ENCODE measurements at regions not wholly inside any gene's neighbourhood (a gene's known extent, or its start where the extent isn't known, plus 50 kb on each side); places are given as distances from the start of the nearest gene placed in this dataset.

DNA sequence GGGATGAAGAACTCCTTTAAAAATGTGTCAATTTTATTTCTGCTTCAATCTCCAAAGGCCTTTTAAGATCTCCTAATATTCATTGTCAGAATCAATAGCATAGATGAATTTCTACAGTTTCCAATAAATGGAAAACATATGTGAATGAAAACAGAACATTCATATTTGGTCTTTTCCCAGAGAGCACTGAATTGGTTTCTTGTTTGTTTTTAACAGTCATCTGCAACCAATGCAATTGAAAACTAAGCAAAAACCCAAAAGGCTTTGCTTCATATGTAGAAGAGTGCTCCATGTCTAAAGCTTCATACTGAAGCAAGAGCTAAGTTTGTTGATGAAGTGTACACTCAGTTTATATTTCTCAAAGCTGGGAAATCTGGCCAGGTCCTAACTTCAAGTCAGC lies 426.5 kb upstream of the CDIN1 start:
- Histone ChIP-seq H3K27me3 (ENCODE audit: insufficient read depth, low read length) (no peaks in the 10 kb centered on the region), H4K20me1 (ENCODE audit: insufficient read depth) (no peaks in the 10 kb centered on the region), H3K9me2 (ENCODE audit: insufficient read depth) (no peaks in the 10 kb centered on the region), H2AFZ (ENCODE audit: low read depth, low read length, poor library complexity, severe bottlenecking) (no peak overlapping the region), H3K79me2 (ENCODE audit: insufficient read depth, low read length) (no peaks in the 10 kb centered on the region), H3K4me1 (ENCODE audit: control insufficient read depth in 1 of 2, insufficient read depth in 2 of 2, low read length in 2 of 2) (no peaks in the 10 kb centered on the region), H3K4me2 (ENCODE audit: low read length) (no peak overlapping the region), H3K9me3 (ENCODE audit: control insufficient read depth in 1 of 2, insufficient read depth in 1 of 2, low read depth in 1 of 2, low read length in 2 of 2) (peaks cover 3 to 13% of the 10 kb centered on the region in 2 experiments; a peak in 1 of 4 replicates), H3K4me3 (replicated peaks in 1 of 2; ENCODE audit: low read depth in 1 of 2, low read length in 2 of 2) (no peak overlapping the region), H3K36me3 (ENCODE audit: control insufficient read depth in 1 of 2, insufficient read depth in 2 of 2, low read length in 2 of 2) (no peaks in the 10 kb centered on the region; a peak in 1 of 4 replicates), H3K27ac (ENCODE audit: low read depth, low read length) (no peak overlapping the region), H3K9ac (ENCODE audit: low read length) (no peak overlapping the region)
- ATAC-seq, result no peak
- no peak for TF ChIP-seq ELF1 (IDR thresholded peaks at IDR 0.05; ENCODE audit: borderline replicate concordance, low read depth)
- ChIA-PET RAD21 (ENCODE audit: low non-redundant PET in 1 of 2, low total read pairs in 2 of 2, uncharacterized antibody in 2 of 2, unreplicated experiment in 2 of 2) (no interaction called here), CTCF (no interaction called here), POLR2A (no interaction called here)
- BruUV-seq (replicated peaks), result no TSS peak
- DNase-seq (ENCODE audit: low read depth, low spot score), result no peak
- intact Hi-C loops (cut with micrococcal nuclease), result no loop called here

GRCh38 chr15:36156879-36157427 lies 422.5 kb upstream of the CDIN1 start:
- RAD21 ChIA-PET (ENCODE audit: low non-redundant PET in 1 of 2, low total read pairs in 2 of 2, uncharacterized antibody in 2 of 2, unreplicated experiment in 2 of 2), result no interaction called here
- CTCF ChIA-PET, result no interaction called here
- no peak for ATAC-seq
- intact Hi-C loops (cut with micrococcal nuclease), result no loop called here
- Histone ChIP-seq H3K4me2 (ENCODE audit: low read length) (no peak overlapping the region), H3K79me2 (ENCODE audit: insufficient read depth, low read length) (no peaks in the 10 kb centered on the region), H3K4me3 (replicated peaks in 1 of 2; ENCODE audit: low read depth in 1 of 2, low read length in 2 of 2) (no peak overlapping the region), H3K36me3 (ENCODE audit: control insufficient read depth in 1 of 2, insufficient read depth in 2 of 2, low read length in 2 of 2) (no peaks in the 10 kb centered on the region), H3K9ac (ENCODE audit: low read length) (no peak overlapping the region), H3K9me2 (ENCODE audit: insufficient read depth) (no peaks in the 10 kb centered on the region), H3K9me3 (ENCODE audit: control insufficient read depth in 1 of 2, insufficient read depth in 1 of 2, low read depth in 1 of 2, low read length in 2 of 2) (no peaks in the 10 kb centered on the region), H3K4me1 (ENCODE audit: control insufficient read depth in 1 of 2, insufficient read depth in 2 of 2, low read length in 2 of 2) (no peaks in the 10 kb centered on the region), H2AFZ (ENCODE audit: low read depth, low read length, poor library complexity, severe bottlenecking) (no peak overlapping the region), H3K27me3 (ENCODE audit: insufficient read depth, low read length) (no peaks in the 10 kb centered on the region), H4K20me1 (ENCODE audit: insufficient read depth) (no peaks in the 10 kb centered on the region), H3K27ac (ENCODE audit: low read depth, low read length) (no peak overlapping the region)
- POLR2A ChIA-PET, result no interaction called here
- DNase-seq (ENCODE audit: low read depth, low spot score), result no peak
- TF ChIP-seq ELF1 (IDR thresholded peaks at IDR 0.05; ENCODE audit: borderline replicate concordance, low read depth) (no peak), EGR1 (IDR thresholded peaks at IDR 0.05; ENCODE audit: low read depth) (no peak), ZNF274 (IDR thresholded peaks at IDR 0.05; ENCODE audit: low read depth, low read length) (no peak), CBX3 (IDR thresholded peaks at IDR 0.05; ENCODE audit: low read depth) (no peak), SP1 (IDR thresholded peaks at IDR 0.05; ENCODE audit: low read depth) (no peak), POLR2AphosphoS5 (IDR thresholded peaks at IDR 0.05; ENCODE audit: low read depth, low read length) (no peak), SIN3A (IDR thresholded peaks at IDR 0.05; ENCODE audit: low read depth) (no peak), JUND (IDR thresholded peaks at IDR 0.05) (no peak), CEBPB (IDR thresholded peaks at IDR 0.05; ENCODE audit: low read depth) (no peak), YY1 (IDR thresholded peaks at IDR 0.05; ENCODE audit: extremely low read depth, insufficient replicate concordance, low read depth, low read length) (no peak), TCF7L2 (IDR thresholded peaks at IDR 0.05; ENCODE audit: borderline replicate concordance, extremely low read depth, insufficient read depth, insufficient read length) (no peak)
- TF ChIP-seq, protein P1, sequence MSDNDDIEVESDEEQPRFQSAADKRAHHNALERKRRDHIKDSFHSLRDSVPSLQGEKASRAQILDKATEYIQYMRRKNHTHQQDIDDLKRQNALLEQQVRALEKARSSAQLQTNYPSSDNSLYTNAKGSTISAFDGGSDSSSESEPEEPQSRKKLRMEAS (IDR thresholded peaks at IDR 0.05), result no peak
- BruUV-seq (replicated peaks), result no TSS peak

Measured in HCT116 (cell line).